Panc1 (cell line): ENCODE measurements at regions not wholly inside any gene's neighbourhood (a gene's known extent, or its start where the extent isn't known, plus 50 kb on each side); places are given as distances from the start of the nearest gene placed in this dataset.

Experiments used
- CTCF ChIP-seq: fragments of 450-650 bp; IDR thresholded peaks from 2 replicates; pipeline ENCODE4 v1.5.1; 2017; ENCODE audit warnings: mild to moderate bottlenecking
- POLR2AphosphoS5 ChIP-seq: IDR thresholded peaks from 2 replicates; pipeline ENCODE4 v1.6.1; 2012; ENCODE audit warnings: mild to moderate bottlenecking, low read depth, low read length, moderate library complexity
- REST ChIP-seq, 2 experiments: IDR thresholded peaks; 2 replicates each; pipeline ENCODE4 v1.6.1; 2011 to 2012; ENCODE audit warnings: low read depth in 2 of 2, control low read depth in 1 of 2, low read length in 1 of 2, mild to moderate bottlenecking in 1 of 2, moderate library complexity in 1 of 2; ENCODE audit not compliant: insufficient read depth in 1 of 2
- TCF7L2 ChIP-seq: IDR thresholded peaks from 2 replicates; pipeline ENCODE4 v1.6.1; 2011; ENCODE audit warnings: mild to moderate bottlenecking, low read depth, low read length, inconsistent platforms

- TF ChIP-seq CTCF (no peak), REST (IDR thresholded peaks at IDR 0.05; ENCODE audit: insufficient read depth in 1 of 2, low read depth in 2 of 2, low read length in 1 of 2) (no peak), TCF7L2 (no peak), POLR2AphosphoS5 (no peak)
Measured at GRCh38 chrX:40947276-40947675, 138.0 kb upstream of the USP9X start.
